GM12878 (cell line): ENCODE measurements at regions not wholly inside any gene's neighbourhood (a gene's known extent, or its start where the extent isn't known, plus 50 kb on each side); places are given as distances from the start of the nearest gene placed in this dataset.

Source experiments
- ATAC-seq: fragments of 200-7000 bp; cut with Tn5 transposase; 3 replicates; pipeline ENCODE4 v1.9.1; 2020; ENCODE audit warnings: mild to moderate bottlenecking, moderate library complexity
- BruUV-seq: library from RNA; stranded (reverse); fragments of 400-500 nt; replicated peaks from 2 replicates; lab custom pipeline; 2021; lab: Mats Ljungman, UMichigan
- CTCF ChIA-PET: fragments of 300-600 bp; sonication (Branson Sonifier 250); formaldehyde crosslinking; extraction: SDS; loops from one replicate; lab custom pipeline; 2021; ENCODE audit warnings: inconsistent platforms; lab: Yijun Ruan, JAX
- POLR2A ChIA-PET: fragments of 350-600 bp; formaldehyde crosslinking; extraction: SDS; loops from one replicate; lab custom pipeline; 2021; ENCODE audit warnings: inconsistent platforms; lab: Charles Lee
- RAD21 ChIA-PET: fragments of 300-600 bp; sonication (Branson Sonifier 250); formaldehyde crosslinking; loops from one replicate; lab custom pipeline; 2023; ENCODE audit warnings: antibody characterized with exemption; ENCODE audit not compliant: unreplicated experiment; lab: Charles Lee
- SMC1A ChIA-PET: fragments of 300-600 bp; sonication (Branson Sonifier 250); formaldehyde crosslinking; loops from one replicate; lab custom pipeline; 2023; ENCODE audit not compliant: unreplicated experiment, uncharacterized antibody; lab: Charles Lee
- DNase-seq: peaks from one replicate; pipeline ENCODE4 v3.0.0-alpha.2; 2011; ENCODE audit warnings: low read depth, low spot score
- FAIRE-seq: peaks from 3 replicates; lab custom pipeline; 2011; peaks lifted over from hg19 to GRCh38; lab: Jason Lieb, UNC
- H2AFZ ChIP-seq: 2 replicates; pipeline ENCODE4 v1.6.0; 2011; ENCODE audit warnings: low read depth, low read length, control low read depth; ENCODE audit not compliant: control insufficient read depth
- H3K27ac ChIP-seq: 2 replicates; pipeline ENCODE4 v1.5.1; 2011; ENCODE audit warnings: control low read depth; ENCODE audit not compliant: control insufficient read depth, insufficient read depth
- H3K27me3 ChIP-seq, 2 experiments: replicated peaks in 1 of 2; 2 replicates each; pipeline versions ENCODE4 v1.6.0 to v1.6.1; 2011; ENCODE audit warnings: low read length in 1 of 2; ENCODE audit not compliant: control insufficient read depth in 2 of 2, insufficient read depth in 2 of 2
- H3K36me3 ChIP-seq, 2 experiments: 2 replicates each; pipeline ENCODE4 v1.5.1; 2011; ENCODE audit warnings: low read length in 1 of 2; ENCODE audit not compliant: control insufficient read depth in 2 of 2, insufficient read depth in 2 of 2
- H3K4me1 ChIP-seq: 2 replicates; pipeline ENCODE4 v1.6.1; 2011; ENCODE audit warnings: mild to moderate bottlenecking, low read length, moderate library complexity, mixed read lengths; ENCODE audit not compliant: control insufficient read depth, insufficient read depth
- H3K4me2 ChIP-seq: 2 replicates; pipeline ENCODE4 v1.6.0; 2011; ENCODE audit warnings: control low read depth; ENCODE audit not compliant: control insufficient read depth, insufficient read depth
- H3K4me3 ChIP-seq: fragments of 200-600 bp; sonication (generic); 2 replicates; pipeline ENCODE4 v1.5.1; 2016
- H3K79me2 ChIP-seq: 2 replicates; pipeline ENCODE4 v1.6.0; 2011; ENCODE audit warnings: low read length; ENCODE audit not compliant: control insufficient read depth, insufficient read depth
- H3K9ac ChIP-seq: 2 replicates; pipeline ENCODE4 v1.8.0; 2011; ENCODE audit warnings: low read length, control low read depth, mixed read lengths; ENCODE audit not compliant: control insufficient read depth, insufficient read depth
- H3K9me3 ChIP-seq: replicated peaks from 3 replicates; pipeline ENCODE4 v1.5.1; 2011; ENCODE audit warnings: mild to moderate bottlenecking, low read length; ENCODE audit not compliant: control insufficient read depth, insufficient read depth
- H4K20me1 ChIP-seq: 2 replicates; pipeline ENCODE4 v1.6.0; 2011; ENCODE audit not compliant: control insufficient read depth, insufficient read depth
- BCL3 ChIP-seq: IDR thresholded peaks from 2 replicates; pipeline ENCODE4 v1.6.1; 2011; ENCODE audit warnings: borderline replicate concordance, low read depth, mild to moderate bottlenecking, moderate library complexity, low read length; ENCODE audit not compliant: insufficient read depth, poor library complexity, severe bottlenecking
- CHD1 ChIP-seq: IDR thresholded peaks from 2 replicates; pipeline ENCODE4 v1.6.1; 2012; ENCODE audit warnings: low read depth, low read length, improper control_type of control experiment
- EZH2 ChIP-seq: IDR thresholded peaks from 2 replicates; pipeline ENCODE4 v1.6.1; 2012; ENCODE audit warnings: low read depth, mild to moderate bottlenecking, control low read depth, inconsistent platforms, low read length, borderline replicate concordance; ENCODE audit not compliant: control insufficient read depth
- IKZF2 ChIP-seq, 2 experiments: fragments of 450-650 bp; IDR thresholded peaks; 2 replicates each; pipeline ENCODE4 v1.6.1; 2017; ENCODE audit warnings: mild to moderate bottlenecking in 2 of 2, moderate library complexity in 2 of 2
- KAT2A ChIP-seq: conservative IDR thresholded peaks from 2 replicates; pipeline ENCODE4 v1.6.1; 2011; ENCODE audit warnings: low read depth, low read length; ENCODE audit not compliant: control insufficient read depth
- NFXL1 ChIP-seq: fragments of 450-650 bp; IDR thresholded peaks from 2 replicates; pipeline ENCODE4 v1.6.1; 2017; ENCODE audit warnings: antibody characterized with exemption, mild to moderate bottlenecking, borderline replicate concordance
- NKRF ChIP-seq: fragments of 450-650 bp; conservative IDR thresholded peaks from 2 replicates; pipeline ENCODE4 v1.6.1; 2017; ENCODE audit warnings: mild to moderate bottlenecking, moderate library complexity
- POLR2AphosphoS2 ChIP-seq: IDR thresholded peaks from 2 replicates; pipeline ENCODE4 v1.6.1; 2011; ENCODE audit warnings: low read depth, mild to moderate bottlenecking, low read length, improper control_type of control experiment, moderate library complexity
- SREBF2 ChIP-seq: IDR thresholded peaks from 2 replicates; pipeline ENCODE4 v1.6.1; 2012; ENCODE audit warnings: mild to moderate bottlenecking, low read length
- TCF3 ChIP-seq: IDR thresholded peaks from 2 replicates; pipeline ENCODE4 v1.6.1; 2012; ENCODE audit warnings: low read depth, mild to moderate bottlenecking, low read length, borderline replicate concordance; ENCODE audit not compliant: insufficient read depth
- WGBS: methylation state at CpG from one replicate; pipeline ENCODE4 v1.1.6; 2016; ENCODE audit warnings: low lambda C conversion rate; ENCODE audit not compliant: insufficient replicate concordance, insufficient coverage; ENCODE audit errors: missing lambda C conversion rate; 5-methylcytosine and 5-hydroxymethylcytosine counted together
- in situ Hi-C: fragments of 300-500 bp; cut with MboI; formaldehyde crosslinking; loops from 9 replicates; pipeline ENCODE4 v1.14.3; 2018; ENCODE audit warnings: mixed read lengths
- intact Hi-C: fragments of 100-400 bp; cut with micrococcal nuclease; formaldehyde crosslinking; loops from one replicate; pipeline ENCODE4 v1.14.2; 2022; ENCODE audit not compliant: unreplicated experiment
- TF ChIP-seq, protein P1 (sequence below): fragments of 450-650 bp; IDR thresholded peaks from 2 replicates; pipeline ENCODE4 v1.6.1; 2014; ENCODE audit warnings: mild to moderate bottlenecking
- TF ChIP-seq, protein P2 (sequence below): IDR thresholded peaks from 2 replicates; pipeline ENCODE4 v1.6.1; 2011; ENCODE audit warnings: low read depth, low read length, improper control_type of control experiment, borderline replicate concordance

GRCh38 chr10:4254101-4254994 lies 469.3 kb upstream of the KLF6 start:
- POLR2A ChIA-PET, result no interaction called here
- BruUV-seq, result no TSS peak
- 30% methylated on average over 11 of the region's 11 CpGs for WGBS
- in situ Hi-C loops, result no loop called here
- no peak overlapping the region for H3K4me3 ChIP-seq
- no peak for ATAC-seq
- H3K79me2 ChIP-seq, result no peaks in the 10 kb centered on the region
- CTCF ChIA-PET, result no interaction called here
- peaks cover 2 to 4% of the 10 kb centered on the region in 2 experiments; a peak in 1 of 4 replicates for H3K27me3 ChIP-seq
- no peaks in the 10 kb centered on the region for H3K9me3 ChIP-seq
- no peaks in the 10 kb centered on the region for H3K4me1 ChIP-seq
- no peak overlapping the region for H3K27ac ChIP-seq
- no peaks in the 10 kb centered on the region for H4K20me1 ChIP-seq
- no peak for TF ChIP-seq BCL3
- TF ChIP-seq POLR2AphosphoS2, result no peak
- no peak for TF ChIP-seq EZH2
- TF ChIP-seq IKZF2 (IDR thresholded peaks at IDR 0.05), result no peak
- no peak for TF ChIP-seq NFXL1
- no peak for TF ChIP-seq SREBF2
- TF ChIP-seq, protein P1, sequence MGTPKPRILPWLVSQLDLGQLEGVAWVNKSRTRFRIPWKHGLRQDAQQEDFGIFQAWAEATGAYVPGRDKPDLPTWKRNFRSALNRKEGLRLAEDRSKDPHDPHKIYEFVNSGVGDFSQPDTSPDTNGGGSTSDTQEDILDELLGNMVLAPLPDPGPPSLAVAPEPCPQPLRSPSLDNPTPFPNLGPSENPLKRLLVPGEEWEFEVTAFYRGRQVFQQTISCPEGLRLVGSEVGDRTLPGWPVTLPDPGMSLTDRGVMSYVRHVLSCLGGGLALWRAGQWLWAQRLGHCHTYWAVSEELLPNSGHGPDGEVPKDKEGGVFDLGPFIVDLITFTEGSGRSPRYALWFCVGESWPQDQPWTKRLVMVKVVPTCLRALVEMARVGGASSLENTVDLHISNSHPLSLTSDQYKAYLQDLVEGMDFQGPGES, result no peak
- TF ChIP-seq CHD1, result no peak
- TF ChIP-seq KAT2A, result no peak
- TF ChIP-seq NKRF, result no peak
- TF ChIP-seq TCF3, result no peak
- TF ChIP-seq, protein P2, sequence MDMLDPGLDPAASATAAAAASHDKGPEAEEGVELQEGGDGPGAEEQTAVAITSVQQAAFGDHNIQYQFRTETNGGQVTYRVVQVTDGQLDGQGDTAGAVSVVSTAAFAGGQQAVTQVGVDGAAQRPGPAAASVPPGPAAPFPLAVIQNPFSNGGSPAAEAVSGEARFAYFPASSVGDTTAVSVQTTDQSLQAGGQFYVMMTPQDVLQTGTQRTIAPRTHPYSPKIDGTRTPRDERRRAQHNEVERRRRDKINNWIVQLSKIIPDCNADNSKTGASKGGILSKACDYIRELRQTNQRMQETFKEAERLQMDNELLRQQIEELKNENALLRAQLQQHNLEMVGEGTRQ, result no peak
- TF ChIP-seq, all 136 proteins: peak for 0
- Histone ChIP-seq H3K36me3 (no peaks in the 10 kb centered on the region), H3K4me2 (no peak overlapping the region), H3K9ac (no peak overlapping the region), H2AFZ (no peak overlapping the region)
- intact Hi-C loops, result no loop called here
- ChIA-PET SMC1A (interaction anchor here (0.6 kb wide), 1 partner anchor 110 kb away, joined by 4 read pairs; no protein-coding TSS in a partner anchor), RAD21 (no interaction called here)
- DNase-seq (no peak), FAIRE-seq (no peak)
